Activated CD8-positive, alpha-beta memory T cell treated with anti-CD3 and anti-CD28 coated beads, Interleukin-2, amount 10 ng/mL, durations not matched to agents 7 days and 5 days (primary cell): ENCODE measurements at regions not wholly inside any gene's neighbourhood (a gene's known extent, or its start where the extent isn't known, plus 50 kb on each side); places are given as distances from the start of the nearest gene placed in this dataset.

Source experiments
- ATAC-seq: fragments of 150-1000 bp; cut with Tn5 transposase; one replicate; pipeline ENCODE4 v1.10.0; 2021; ENCODE audit warnings: moderate library complexity
- CTCF ChIA-PET: fragments of 350-600 bp; sonication (Branson Sonifier 250); formaldehyde crosslinking; loops from one replicate; lab custom pipeline; 2021; ENCODE audit warnings: antibody characterized with exemption; lab: Charles Lee
- DNase-seq: peaks from one replicate; pipeline ENCODE4 v3.0.0-alpha.2; 2020
- H3K27ac Mint-ChIP-seq: one replicate; pipeline ENCODE4 v1.8.0; 2021; ENCODE audit warnings: mild to moderate bottlenecking, mixed read lengths
- H3K27me3 Mint-ChIP-seq: one replicate; pipeline ENCODE4 v1.8.0; 2021; ENCODE audit warnings: mixed read lengths
- H3K36me3 Mint-ChIP-seq: one replicate; pipeline ENCODE4 v1.8.0; 2021; ENCODE audit warnings: mild to moderate bottlenecking, mixed read lengths
- H3K4me1 Mint-ChIP-seq: one replicate; pipeline ENCODE4 v1.8.0; 2021; ENCODE audit warnings: mixed read lengths
- H3K4me3 Mint-ChIP-seq: one replicate; pipeline ENCODE4 v1.8.0; 2021; ENCODE audit warnings: mild to moderate bottlenecking, moderate library complexity, mixed read lengths
- H3K9me3 Mint-ChIP-seq: one replicate; pipeline ENCODE4 v1.8.0; 2022; ENCODE audit warnings: low read depth, mixed read lengths

- CTCF ChIA-PET, result no interaction called here
- ATAC-seq (no peak), DNase-seq (no peak)
- H3K27me3 Mint-ChIP-seq, result no peaks in the 10 kb centered on the region
- no peak overlapping the region for H3K27ac Mint-ChIP-seq
- H3K4me3 Mint-ChIP-seq, result no peak overlapping the region
- H3K36me3 Mint-ChIP-seq, result no peaks in the 10 kb centered on the region
- peaks cover 3% of the 10 kb centered on the region for H3K9me3 Mint-ChIP-seq
- H3K4me1 Mint-ChIP-seq, result peaks cover 40% of the 10 kb centered on the region
These were observed 99.7 kb downstream of the LBH start for GRCh38 chr2:30331038-30331437.

DNA sequence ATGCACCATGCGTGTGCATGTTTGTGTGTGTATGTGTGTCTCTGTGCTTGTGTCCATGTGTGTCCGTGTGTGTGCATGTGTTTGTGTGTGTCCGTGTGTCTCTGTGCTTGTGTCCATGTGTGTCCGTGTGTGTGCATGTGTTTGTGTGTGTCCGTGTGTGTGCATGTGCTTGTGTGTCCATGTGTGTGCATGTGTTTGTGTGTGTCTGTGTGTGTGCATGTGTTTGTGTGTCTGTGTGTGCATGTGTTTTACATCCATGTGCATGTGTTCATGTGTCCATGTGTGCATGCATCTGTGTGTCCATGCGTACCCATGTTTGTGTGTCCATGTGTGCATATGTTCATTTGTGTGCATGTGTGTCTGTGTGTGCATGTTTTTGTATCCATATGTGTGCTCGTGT, 100.5 kb downstream of the LBH start:
- CTCF ChIA-PET, result no interaction called here
- DNase-seq (no peak), ATAC-seq (no peak)
- H3K9me3 Mint-ChIP-seq, result peaks cover 3% of the 10 kb centered on the region
- no peak overlapping the region for H3K4me3 Mint-ChIP-seq
- H3K27ac Mint-ChIP-seq, result no peak overlapping the region
- H3K4me1 Mint-ChIP-seq, result peaks cover 48% of the 10 kb centered on the region
- H3K27me3 Mint-ChIP-seq, result no peaks in the 10 kb centered on the region
- no peaks in the 10 kb centered on the region for H3K36me3 Mint-ChIP-seq

DNA sequence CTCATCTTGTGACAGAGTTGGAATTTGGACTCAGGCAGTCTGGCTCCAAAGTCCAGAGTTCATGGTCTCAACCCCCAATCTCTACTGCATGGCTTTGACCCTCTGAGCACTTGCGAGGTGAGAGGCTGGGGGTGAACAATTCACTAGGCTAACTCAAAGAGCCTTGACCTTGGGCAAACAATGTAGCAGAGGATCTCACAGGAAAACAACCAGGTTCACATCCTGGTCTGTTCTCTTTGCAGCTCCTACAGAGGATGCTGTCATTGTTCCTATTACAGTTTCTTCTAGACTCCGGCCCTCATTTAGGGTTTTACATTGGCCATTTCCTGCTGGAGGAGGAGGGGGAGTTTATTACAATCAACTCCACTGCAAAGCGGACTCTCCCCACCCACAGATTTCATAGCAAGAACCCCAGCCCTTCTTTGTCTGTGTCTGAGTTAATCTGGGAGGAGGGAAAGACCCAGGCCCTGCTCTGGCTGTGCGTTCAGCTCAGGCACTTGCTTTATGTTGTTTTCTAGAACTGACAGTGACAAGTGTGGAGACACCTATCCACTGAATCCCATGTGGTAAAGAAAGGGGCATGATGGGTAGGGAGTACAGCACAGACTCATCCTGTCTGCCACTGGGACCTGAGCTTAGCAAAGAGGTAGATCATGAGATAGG, 101.6 kb downstream of the LBH start:
- no peak overlapping the region for H3K4me3 Mint-ChIP-seq
- ATAC-seq, result no peak
- no peaks in the 10 kb centered on the region for H3K27me3 Mint-ChIP-seq
- DNase-seq, result no peak
- peaks cover 59% of the 10 kb centered on the region for H3K4me1 Mint-ChIP-seq
- H3K36me3 Mint-ChIP-seq, result peaks cover 1% of the 10 kb centered on the region
- H3K27ac Mint-ChIP-seq, result peak overlapping the region; percentile 80
- H3K9me3 Mint-ChIP-seq, result peaks cover 3% of the 10 kb centered on the region
- CTCF ChIA-PET, result interaction anchor here (0.9 to 2.5 kb wide), 4 partner anchors 9 to 124 kb away, joined by 3 to 13 read pairs (median 3); no protein-coding TSS in a partner anchor

GRCh38 chr2:30334762-30335363, 103.5 kb downstream of the LBH start:
- H3K4me3 Mint-ChIP-seq, result no peak overlapping the region
- peak overlapping the region; percentile 96 for H3K27ac Mint-ChIP-seq
- DNase-seq (no peak), ATAC-seq (no peak)
- H3K36me3 Mint-ChIP-seq, result peaks cover 1% of the 10 kb centered on the region
- CTCF ChIA-PET, result interaction anchor here (0.7 to 3.5 kb wide), 16 partner anchors 9 to 377 kb away, joined by 3 to 23 read pairs (median 4); partner anchors contain the start of gene LBH
- H3K4me1 Mint-ChIP-seq, result peaks cover 66% of the 10 kb centered on the region
- peaks cover 3% of the 10 kb centered on the region for H3K9me3 Mint-ChIP-seq
- no peaks in the 10 kb centered on the region for H3K27me3 Mint-ChIP-seq

DNA sequence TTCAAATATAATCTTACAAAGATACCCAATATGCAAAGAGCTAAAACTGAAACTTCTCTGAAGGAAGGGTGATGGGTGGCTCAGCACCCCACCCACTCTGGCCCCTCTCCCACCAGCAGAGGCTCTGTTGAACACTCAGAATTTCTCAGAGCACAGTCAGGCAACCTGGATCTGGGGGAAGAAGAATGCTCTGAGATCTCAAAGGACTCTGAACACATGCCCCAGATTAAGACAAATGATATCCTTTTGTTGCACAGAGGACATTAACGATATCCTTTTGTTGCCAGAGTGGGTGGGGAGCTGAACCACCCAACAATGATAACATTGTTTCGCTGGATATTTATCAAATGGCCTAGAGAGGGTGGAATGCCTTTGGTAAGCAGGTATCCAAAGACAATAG, 104.8 kb downstream of the LBH start:
- Mint-ChIP-seq H3K4me1 (peaks cover 66% of the 10 kb centered on the region), H3K36me3 (peaks cover 1% of the 10 kb centered on the region), H3K27me3 (no peaks in the 10 kb centered on the region), H3K4me3 (peak overlapping the region; percentile 76), H3K27ac (peak overlapping the region; percentile 96), H3K9me3 (peaks cover 3% of the 10 kb centered on the region)
- CTCF ChIA-PET, result interaction anchor here (0.8 to 3.5 kb wide), 8 partner anchors 70 to 375 kb away, joined by 3 to 23 read pairs (median 4); partner anchors contain the start of gene LBH
- ATAC-seq (no peak), DNase-seq (no peak)

GRCh38 chr2:30336978-30337841, 105.9 kb downstream of the LBH start:
- H3K36me3 Mint-ChIP-seq, result peaks cover 9% of the 10 kb centered on the region
- no peaks in the 10 kb centered on the region for H3K27me3 Mint-ChIP-seq
- H3K4me3 Mint-ChIP-seq, result peak overlapping the region; percentile 76
- H3K9me3 Mint-ChIP-seq, result no peaks in the 10 kb centered on the region
- CTCF ChIA-PET, result interaction anchor here (0.7 to 3.5 kb wide), 12 partner anchors 9 to 374 kb away, joined by 3 to 23 read pairs (median 4); partner anchors contain the start of gene LBH
- DNase-seq (peak; percentile 79), ATAC-seq (peak; percentile 93)
- H3K27ac Mint-ChIP-seq, result peak overlapping the region; percentile 96
- H3K4me1 Mint-ChIP-seq, result peaks cover 65% of the 10 kb centered on the region

DNA sequence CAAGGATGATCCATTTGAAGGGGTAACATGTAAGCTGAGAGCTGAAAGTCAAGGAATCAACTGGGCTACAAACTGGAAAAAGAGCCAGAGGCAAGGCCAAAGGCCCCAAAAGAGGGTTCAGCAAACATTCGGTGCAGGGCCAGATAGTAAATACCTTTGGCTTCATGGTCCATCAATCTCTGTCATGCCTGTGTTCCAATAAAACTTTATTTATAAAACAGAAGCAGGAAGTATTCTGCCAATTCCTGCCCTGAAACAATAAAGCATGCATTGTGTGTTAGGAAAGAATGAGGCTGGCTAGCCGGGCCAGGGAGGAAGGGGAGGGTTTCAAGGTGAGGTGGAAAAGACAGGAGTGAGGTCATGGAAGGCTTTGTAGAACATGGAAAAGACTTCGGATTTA, 107.1 kb downstream of the LBH start:
- no peaks in the 10 kb centered on the region for H3K27me3 Mint-ChIP-seq
- peaks cover 3% of the 10 kb centered on the region for H3K9me3 Mint-ChIP-seq
- ATAC-seq, result no peak
- peaks cover 10% of the 10 kb centered on the region for H3K36me3 Mint-ChIP-seq
- CTCF ChIA-PET, result interaction anchor here (1.2 to 1.3 kb wide), 2 partner anchors 99 to 115 kb away, joined by 3 to 4 read pairs; no protein-coding TSS in a partner anchor
- H3K4me1 Mint-ChIP-seq, result peaks cover 55% of the 10 kb centered on the region
- H3K27ac Mint-ChIP-seq, result peak overlapping the region; percentile 96
- DNase-seq, result no peak
- no peak overlapping the region for H3K4me3 Mint-ChIP-seq

GRCh38 chr2:30339071-30339470, 107.7 kb downstream of the LBH start:
- no peak for ATAC-seq
- H3K9me3 Mint-ChIP-seq, result peaks cover 3% of the 10 kb centered on the region
- peaks cover 12% of the 10 kb centered on the region for H3K36me3 Mint-ChIP-seq
- no peak overlapping the region for H3K4me3 Mint-ChIP-seq
- DNase-seq, result no peak
- H3K4me1 Mint-ChIP-seq, result peaks cover 49% of the 10 kb centered on the region
- no peak overlapping the region for H3K27ac Mint-ChIP-seq
- CTCF ChIA-PET, result no interaction called here
- H3K27me3 Mint-ChIP-seq, result no peaks in the 10 kb centered on the region

- Mint-ChIP-seq H3K27me3 (no peaks in the 10 kb centered on the region), H3K4me1 (peaks cover 24% of the 10 kb centered on the region), H3K4me3 (no peak overlapping the region), H3K9me3 (peaks cover 3% of the 10 kb centered on the region), H3K27ac (no peak overlapping the region), H3K36me3 (peaks cover 12% of the 10 kb centered on the region)
- CTCF ChIA-PET, result no interaction called here
- no peak for ATAC-seq
- no peak for DNase-seq
These were observed 105.4 kb upstream of the LCLAT1 start for GRCh38 chr2:30341500-30342267.

DNA sequence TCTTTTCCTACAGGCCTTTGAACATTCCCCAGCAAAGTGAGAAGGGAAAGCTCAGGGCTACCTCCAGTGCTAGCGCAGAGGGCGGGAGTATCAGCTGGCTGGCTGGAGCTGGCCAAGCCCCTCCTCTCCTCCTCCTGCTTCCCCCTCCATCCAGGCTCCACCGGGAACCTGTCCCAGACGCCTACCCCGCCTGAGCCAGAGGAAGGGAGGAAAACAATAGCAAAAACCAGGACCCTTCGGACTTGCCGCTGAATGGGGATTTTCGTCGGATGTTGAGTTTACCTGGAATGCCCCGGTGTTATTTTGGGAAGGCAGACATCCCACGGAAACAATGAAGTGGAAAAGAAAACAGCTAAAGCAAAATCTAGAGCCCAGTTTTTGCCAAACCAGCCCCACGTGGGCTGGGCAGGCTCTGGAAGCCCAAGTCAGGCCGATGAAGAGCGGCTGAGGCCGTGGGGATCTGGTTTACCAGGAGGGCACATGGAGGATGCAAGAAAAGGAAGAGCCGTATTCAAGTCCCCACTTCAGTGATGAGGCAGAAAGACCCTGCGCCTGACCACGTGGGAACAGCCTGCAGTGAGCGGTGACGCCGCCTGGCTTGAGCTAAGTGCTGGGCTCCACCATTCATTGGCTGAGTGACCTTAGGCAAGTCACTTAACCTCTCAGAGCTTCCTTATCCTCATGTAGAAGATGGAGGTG, 100.4 kb upstream of the LCLAT1 start:
- no peak for ATAC-seq
- H3K4me1 Mint-ChIP-seq, result peaks cover 2% of the 10 kb centered on the region
- CTCF ChIA-PET, result interaction anchor here (1.2 kb wide), 1 partner anchor 10 kb away, joined by 3 read pairs; no protein-coding TSS in a partner anchor

GRCh38 chr2:30348825-30349224, 98.2 kb upstream of the LCLAT1 start:
- no peak overlapping the region for H3K27ac Mint-ChIP-seq
- no peaks in the 10 kb centered on the region for H3K4me1 Mint-ChIP-seq
- CTCF ChIA-PET, result interaction anchor here (0.6 to 0.7 kb wide), 2 partner anchors 148 to 156 kb away, joined by 3 read pairs; no protein-coding TSS in a partner anchor
- no peak for DNase-seq
- no peaks in the 10 kb centered on the region for H3K9me3 Mint-ChIP-seq
- peaks cover under 1% of the 10 kb centered on the region for H3K36me3 Mint-ChIP-seq
- H3K4me3 Mint-ChIP-seq, result no peak overlapping the region
- no peaks in the 10 kb centered on the region for H3K27me3 Mint-ChIP-seq
- no peak for ATAC-seq

More for the DNA sequence above, 100.4 kb upstream of the LCLAT1 start:
- no peak overlapping the region for H3K4me3 Mint-ChIP-seq
- H3K36me3 Mint-ChIP-seq, result peaks cover 8% of the 10 kb centered on the region
- no peaks in the 10 kb centered on the region for H3K27me3 Mint-ChIP-seq
- no peak for DNase-seq
- H3K27ac Mint-ChIP-seq, result no peak overlapping the region
- peaks cover 3% of the 10 kb centered on the region for H3K9me3 Mint-ChIP-seq

DNA sequence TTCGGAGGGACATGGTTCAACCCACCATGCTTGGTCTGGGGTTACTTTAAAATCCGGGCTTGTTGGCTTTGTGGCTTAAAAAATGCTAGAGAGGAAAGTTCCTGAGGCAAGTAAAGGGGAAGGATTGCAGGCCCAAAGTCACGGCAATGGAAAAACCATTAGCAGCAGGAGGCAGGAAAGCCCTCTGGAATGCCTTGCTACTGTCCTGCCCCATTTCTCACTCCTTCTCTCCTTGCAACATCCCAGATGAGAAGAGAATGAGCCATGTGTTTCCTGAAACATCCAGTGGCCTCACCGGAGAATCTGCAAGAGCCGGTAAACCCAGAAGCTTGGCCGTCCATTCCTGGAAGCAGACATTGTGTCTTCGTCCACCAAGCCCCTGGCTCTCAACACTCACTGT, 97.4 kb upstream of the LCLAT1 start:
- no peaks in the 10 kb centered on the region for H3K4me1 Mint-ChIP-seq
- DNase-seq (no peak), ATAC-seq (no peak)
- no peak overlapping the region for H3K4me3 Mint-ChIP-seq
- CTCF ChIA-PET, result no interaction called here
- no peak overlapping the region for H3K27ac Mint-ChIP-seq
- no peaks in the 10 kb centered on the region for H3K36me3 Mint-ChIP-seq
- H3K27me3 Mint-ChIP-seq, result no peaks in the 10 kb centered on the region
- no peaks in the 10 kb centered on the region for H3K9me3 Mint-ChIP-seq
